Thoracic aorta (tissue), 2 donors: ENCODE measurements at regions not wholly inside any gene's neighbourhood (a gene's known extent, or its start where the extent isn't known, plus 50 kb on each side); places are given as distances from the start of the nearest gene placed in this dataset.

Source experiments
- ATAC-seq: fragments of 150-250 bp; one replicate; pipeline ENCODE4 v1.8.0; 2017; ENCODE audit warnings: low read depth; ENCODE audit not compliant: insufficient number of reproducible peaks, low FRiP score
- DNase-seq: peaks from one replicate; pipeline ENCODE4 v3.0.0-alpha.2; 2020; ENCODE audit warnings: low spot score
- H3K27ac ChIP-seq, 2 donors: fragments of 200-600 bp; sonication (generic); 1 replicate in 1 of 2; 2 replicates in 1 of 2; pipeline ENCODE4 v1.5.1; 2016; ENCODE audit warnings: mild to moderate bottlenecking in 2 of 2, moderate library complexity in 2 of 2
- H3K27me3 ChIP-seq: fragments of 200-600 bp; sonication (generic); replicated peaks from 2 replicates; pipeline ENCODE4 v1.6.0; 2016; ENCODE audit warnings: mild to moderate bottlenecking; ENCODE audit not compliant: insufficient read depth
- H3K36me3 ChIP-seq: fragments of 200-600 bp; sonication (generic); one replicate; pipeline ENCODE4 v1.5.1; 2016
- H3K4me1 ChIP-seq, 2 donors: fragments of 200-600 bp; sonication (generic); 1 replicate in 1 of 2; 2 replicates in 1 of 2; pipeline versions ENCODE4 v1.5.1 to v1.6.0; 2016; ENCODE audit warnings: low read depth in 2 of 2, mild to moderate bottlenecking in 1 of 2; ENCODE audit not compliant: control insufficient read depth in 1 of 2
- H3K4me3 ChIP-seq: fragments of 200-600 bp; sonication (generic); 2 replicates; pipeline ENCODE4 v1.5.1; 2016; ENCODE audit warnings: mild to moderate bottlenecking
- H3K9me3 ChIP-seq: fragments of 200-600 bp; sonication (generic); 2 replicates; pipeline ENCODE4 v1.5.1; 2016
- TF ChIP-seq, protein P1 (sequence below): fragments of 200-600 bp; sonication (generic); IDR thresholded peaks from one replicate; pipeline ENCODE4 v1.5.1; 2019; ENCODE audit warnings: antibody characterized with exemption

- ATAC-seq: no peak
- H3K27ac ChIP-seq: no peak overlapping the region
Observed at GRCh38 chr3:194080913-194081800, 54.8 kb upstream of the HES1 start.

DNA sequence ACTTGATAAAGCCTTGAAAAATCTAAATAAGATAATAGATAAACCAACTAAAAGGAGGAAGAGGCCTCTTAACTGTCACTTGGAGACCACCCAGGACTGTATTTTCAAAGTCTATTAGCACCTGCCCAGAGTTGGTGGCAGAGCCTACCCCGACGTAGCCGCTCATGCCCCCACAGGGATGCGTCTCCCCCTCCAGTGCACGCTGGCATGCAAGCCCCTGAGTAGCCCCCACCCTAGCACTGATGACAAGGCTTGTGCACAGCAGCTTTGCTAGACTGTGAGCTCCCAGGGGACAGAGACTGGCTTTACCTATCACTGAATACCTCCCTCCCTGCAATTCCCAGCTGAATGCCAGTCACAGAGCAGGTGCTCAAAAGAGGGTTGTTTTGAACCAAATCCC lies 54.1 kb upstream of the HES1 start:
- H3K27me3 ChIP-seq: no peaks in the 10 kb centered on the region
- peaks cover 1 to 17% of the 10 kb centered on the region in 2 donors for H3K4me1 ChIP-seq
- H3K4me3 ChIP-seq: no peak overlapping the region
- TF ChIP-seq, protein P1, sequence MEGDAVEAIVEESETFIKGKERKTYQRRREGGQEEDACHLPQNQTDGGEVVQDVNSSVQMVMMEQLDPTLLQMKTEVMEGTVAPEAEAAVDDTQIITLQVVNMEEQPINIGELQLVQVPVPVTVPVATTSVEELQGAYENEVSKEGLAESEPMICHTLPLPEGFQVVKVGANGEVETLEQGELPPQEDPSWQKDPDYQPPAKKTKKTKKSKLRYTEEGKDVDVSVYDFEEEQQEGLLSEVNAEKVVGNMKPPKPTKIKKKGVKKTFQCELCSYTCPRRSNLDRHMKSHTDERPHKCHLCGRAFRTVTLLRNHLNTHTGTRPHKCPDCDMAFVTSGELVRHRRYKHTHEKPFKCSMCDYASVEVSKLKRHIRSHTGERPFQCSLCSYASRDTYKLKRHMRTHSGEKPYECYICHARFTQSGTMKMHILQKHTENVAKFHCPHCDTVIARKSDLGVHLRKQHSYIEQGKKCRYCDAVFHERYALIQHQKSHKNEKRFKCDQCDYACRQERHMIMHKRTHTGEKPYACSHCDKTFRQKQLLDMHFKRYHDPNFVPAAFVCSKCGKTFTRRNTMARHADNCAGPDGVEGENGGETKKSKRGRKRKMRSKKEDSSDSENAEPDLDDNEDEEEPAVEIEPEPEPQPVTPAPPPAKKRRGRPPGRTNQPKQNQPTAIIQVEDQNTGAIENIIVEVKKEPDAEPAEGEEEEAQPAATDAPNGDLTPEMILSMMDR: no peak
- no peaks in the 10 kb centered on the region for H3K9me3 ChIP-seq
- DNase-seq: no peak
- no peaks in the 10 kb centered on the region for H3K36me3 ChIP-seq
- no peak for ATAC-seq
- no peak overlapping the region for H3K27ac ChIP-seq

More at GRCh38 chr3:194080913-194081800, 54.8 kb upstream of the HES1 start:
- Histone ChIP-seq H3K9me3 (no peaks in the 10 kb centered on the region), H3K27me3 (no peaks in the 10 kb centered on the region), H3K4me1 (peaks cover 0 to 11% of the 10 kb centered on the region in 2 donors), H3K36me3 (no peaks in the 10 kb centered on the region), H3K4me3 (no peak overlapping the region)
- TF ChIP-seq, protein P1: no peak
- no peak for DNase-seq

DNA sequence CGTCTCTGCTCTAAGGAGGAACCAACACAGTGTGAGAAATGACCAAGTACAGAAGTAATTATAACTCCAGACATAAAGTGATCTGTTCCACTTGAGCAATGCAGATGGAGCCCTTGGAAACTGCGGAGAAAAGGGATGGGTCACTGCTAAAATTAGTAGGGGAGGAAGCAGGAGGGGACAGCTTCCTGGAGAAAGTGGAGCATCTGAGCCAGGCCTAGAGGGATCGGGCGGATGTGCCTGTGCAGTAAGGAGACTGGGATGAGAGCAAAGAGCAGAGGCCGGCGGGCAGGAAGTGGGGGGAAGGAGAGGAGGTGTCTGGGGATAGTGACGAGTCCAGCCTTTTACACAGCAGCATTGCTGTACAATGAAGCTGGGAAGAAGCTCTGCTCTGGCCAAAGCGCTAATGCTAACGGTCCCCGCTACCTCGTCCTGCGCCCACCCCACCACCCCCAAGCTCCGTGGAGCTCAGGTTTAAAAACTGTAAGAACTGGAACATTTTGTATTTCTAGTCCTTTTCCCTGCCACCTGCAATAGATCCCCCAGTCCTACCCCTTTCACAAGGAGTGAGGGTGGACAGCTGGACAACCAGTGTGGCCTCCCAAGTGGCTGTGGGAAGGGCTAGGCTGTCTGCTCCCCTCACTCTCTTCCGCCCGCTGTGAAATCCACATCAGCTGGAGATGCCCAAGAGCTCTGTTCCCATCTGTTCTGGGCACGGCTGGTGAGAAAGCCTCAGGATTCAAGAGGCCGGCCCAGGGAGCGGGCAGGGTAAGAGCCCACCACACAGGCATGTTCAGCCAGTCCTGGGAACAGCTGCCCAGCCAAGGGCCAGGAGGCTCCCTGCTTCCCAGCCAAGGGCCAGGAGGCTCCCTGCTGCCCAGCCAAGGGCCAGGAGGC lies 53.0 kb upstream of the HES1 start:
- ATAC-seq (no peak), DNase-seq (no peak)
- Histone ChIP-seq H3K4me1 (peaks cover 4 to 27% of the 10 kb centered on the region in 2 donors), H3K27ac (no peak overlapping the region), H3K27me3 (no peaks in the 10 kb centered on the region), H3K9me3 (no peaks in the 10 kb centered on the region), H3K36me3 (no peaks in the 10 kb centered on the region), H3K4me3 (no peak overlapping the region)
- TF ChIP-seq, protein P1: no peak

- no peak for DNase-seq
- no peaks in the 10 kb centered on the region for H3K9me3 ChIP-seq
- ATAC-seq: no peak
- H3K27ac ChIP-seq: no peak overlapping the region
- TF ChIP-seq, protein P1: no peak
- no peaks in the 10 kb centered on the region for H3K27me3 ChIP-seq
- H3K4me1 ChIP-seq: peaks cover 4 to 27% of the 10 kb centered on the region in 2 donors
- H3K4me3 ChIP-seq: no peak overlapping the region
- H3K36me3 ChIP-seq: no peaks in the 10 kb centered on the region
Observed at GRCh38 chr3:194083637-194084224, 52.2 kb upstream of the HES1 start.

DNA sequence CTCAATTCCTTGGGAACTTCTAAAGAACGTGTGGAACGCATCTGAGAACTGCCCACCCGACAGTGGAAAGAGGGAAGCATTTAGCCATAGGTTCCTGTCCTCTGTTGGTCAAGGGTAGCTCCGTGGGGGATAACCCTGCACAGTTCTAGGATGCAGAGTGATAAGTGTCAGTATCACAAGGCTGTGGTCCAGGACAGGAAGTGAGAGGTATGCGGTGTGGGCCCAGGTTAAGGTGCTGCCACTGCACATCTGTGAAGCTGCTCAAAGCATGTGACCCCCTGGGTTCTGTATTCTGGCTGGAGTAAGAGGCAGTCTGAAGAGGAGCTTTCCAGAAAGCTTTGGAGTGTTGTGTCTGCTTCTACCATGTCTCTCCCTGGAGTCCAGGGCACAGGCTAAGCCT lies 51.7 kb upstream of the HES1 start:
- no peak for DNase-seq
- no peak overlapping the region for H3K27ac ChIP-seq
- no peaks in the 10 kb centered on the region for H3K27me3 ChIP-seq
- ATAC-seq: no peak
- no peak overlapping the region for H3K4me3 ChIP-seq
- TF ChIP-seq, protein P1: no peak
- H3K4me1 ChIP-seq: peaks cover 4 to 27% of the 10 kb centered on the region in 2 donors
- H3K36me3 ChIP-seq: no peaks in the 10 kb centered on the region
- no peaks in the 10 kb centered on the region for H3K9me3 ChIP-seq
